ENCODE measurements at regions not wholly inside any gene's neighbourhood (a gene's known extent, or its start where the extent isn't known, plus 50 kb on each side); places are given as distances from the start of the nearest gene placed in this dataset.

- peaks cover 2% of the 10 kb centered on the region for H3K4me1 ChIP-seq (ENCODE audit: insufficient read depth)
- DNase-seq: no peak
- TF ChIP-seq CTCF (IDR thresholded peaks at IDR 0.05) (no peak), POLR2A (IDR thresholded peaks at IDR 0.05) (no peak), EP300 (IDR thresholded peaks at IDR 0.05) (no peak)
- H3K4me3 ChIP-seq: no peak overlapping the region
- no peak overlapping the region for H3K27ac ChIP-seq
- H3K9me3 ChIP-seq: no peaks in the 10 kb centered on the region
- H3K27me3 ChIP-seq: no peaks in the 10 kb centered on the region
- intact Hi-C loops (cut with DNase I): no loop called here
- 45 to 56% (median 46%) methylated on average over 2 of the region's 2 CpGs for WGBS, 3 donors
- H3K36me3 ChIP-seq: no peaks in the 10 kb centered on the region
Observed at GRCh38 chr16:86685076-86685475, 106.7 kb downstream of the FOXL1 start.

- H3K27ac ChIP-seq: no peak overlapping the region
- TF ChIP-seq EP300 (IDR thresholded peaks at IDR 0.05) (no peak), POLR2A (IDR thresholded peaks at IDR 0.05) (no peak), CTCF (IDR thresholded peaks at IDR 0.05) (no peak)
- no peaks in the 10 kb centered on the region for H3K36me3 ChIP-seq
- no peak for DNase-seq
- 79 to 87% (median 86%) methylated on average over 5 of the region's 5 CpGs for WGBS, 3 donors
- H3K4me3 ChIP-seq: no peak overlapping the region
- intact Hi-C loops (cut with DNase I): no loop called here
- no peaks in the 10 kb centered on the region for H3K27me3 ChIP-seq
- H3K4me1 ChIP-seq (ENCODE audit: insufficient read depth): no peaks in the 10 kb centered on the region
- H3K9me3 ChIP-seq: no peaks in the 10 kb centered on the region
Observed at GRCh38 chr16:86690970-86691369, 112.6 kb downstream of the FOXL1 start.

GRCh38 chr16:86692426-86692825 is 114.1 kb downstream of the FOXL1 start:
- H3K4me3 ChIP-seq: no peak overlapping the region
- no peak for DNase-seq
- H3K4me1 ChIP-seq (ENCODE audit: insufficient read depth): no peaks in the 10 kb centered on the region
- H3K9me3 ChIP-seq: no peaks in the 10 kb centered on the region
- no peaks in the 10 kb centered on the region for H3K36me3 ChIP-seq
- H3K27ac ChIP-seq: no peak overlapping the region
- intact Hi-C loops (cut with DNase I): no loop called here
- TF ChIP-seq EP300 (IDR thresholded peaks at IDR 0.05): no peak
- TF ChIP-seq CTCF (IDR thresholded peaks at IDR 0.05): no peak
- no peaks in the 10 kb centered on the region for H3K27me3 ChIP-seq
- 50 to 64% (median 58%) methylated on average over 10 of the region's 10 CpGs for WGBS, 3 donors

GRCh38 chr16:86693033-86693432 is 114.7 kb downstream of the FOXL1 start:
- no peaks in the 10 kb centered on the region for H3K9me3 ChIP-seq
- H3K27ac ChIP-seq: no peak overlapping the region
- no peak overlapping the region for H3K4me3 ChIP-seq
- no peaks in the 10 kb centered on the region for H3K4me1 ChIP-seq (ENCODE audit: insufficient read depth)
- WGBS, 3 donors: 56 to 61% (median 61%) methylated on average over 5 of the region's 5 CpGs
- intact Hi-C loops (cut with DNase I): no loop called here
- H3K27me3 ChIP-seq: no peaks in the 10 kb centered on the region
- no peaks in the 10 kb centered on the region for H3K36me3 ChIP-seq
- no peak for DNase-seq
- TF ChIP-seq EP300 (IDR thresholded peaks at IDR 0.05): no peak
- TF ChIP-seq CTCF (IDR thresholded peaks at IDR 0.05): no peak
- no peak for TF ChIP-seq POLR2A (IDR thresholded peaks at IDR 0.05)

GRCh38 chr16:86697715-86698114 is 119.4 kb downstream of the FOXL1 start:
- TF ChIP-seq POLR2A (IDR thresholded peaks at IDR 0.05): no peak
- no peak for TF ChIP-seq CTCF (IDR thresholded peaks at IDR 0.05)
- TF ChIP-seq EP300 (IDR thresholded peaks at IDR 0.05): no peak
- Histone ChIP-seq H3K36me3 (no peaks in the 10 kb centered on the region), H3K4me3 (no peak overlapping the region), H3K27ac (no peak overlapping the region), H3K4me1 (ENCODE audit: insufficient read depth) (no peaks in the 10 kb centered on the region), H3K27me3 (no peaks in the 10 kb centered on the region), H3K9me3 (no peaks in the 10 kb centered on the region)
- 3 to 11% (median 5%) methylated on average over 3 of the region's 3 CpGs for WGBS, 3 donors
- no peak for DNase-seq
- intact Hi-C loops (cut with DNase I): no loop called here

All from ovary (tissue), 7 donors.